A549 (cell line): ENCODE measurements at regions not wholly inside any gene's neighbourhood (a gene's known extent, or its start where the extent isn't known, plus 50 kb on each side); places are given as distances from the start of the nearest gene placed in this dataset.

ENCODE experiments used
- CEBPB ChIP-seq, 2 experiments: fragments of >200 bp in 1 of 2; sonication (Bioruptor Twin) in 1 of 2; formaldehyde crosslinking in 1 of 2; IDR thresholded peaks; 2 replicates each; pipeline ENCODE4 v1.6.1; 2012 to 2016
- CHD2 ChIP-seq: fragments of 150-350 bp; IDR thresholded peaks from 2 replicates; pipeline ENCODE4 v1.6.1; 2014; ENCODE audit warnings: low read length; ENCODE audit not compliant: partially characterized antibody
- EP300 ChIP-seq, 2 experiments: fragments of >200 bp; sonication (Bioruptor Twin); formaldehyde crosslinking; IDR thresholded peaks; 2 replicates in 1 of 2; 3 replicates in 1 of 2; pipeline ENCODE4 v1.6.1; 2016 to 2017
- KDM5A ChIP-seq: fragments of 200-600 bp; sonication (generic); IDR thresholded peaks from 2 replicates; pipeline ENCODE4 v1.6.1; 2016; ENCODE audit warnings: antibody characterized with exemption, mild to moderate bottlenecking
- MYC ChIP-seq: IDR thresholded peaks from 2 replicates; pipeline ENCODE4 v1.6.1; 2012; ENCODE audit warnings: mild to moderate bottlenecking, inconsistent platforms, low read length, improper control_type of control experiment, borderline replicate concordance
- POLR2A ChIP-seq: IDR thresholded peaks from 2 replicates; pipeline ENCODE4 v1.6.1; 2012; ENCODE audit warnings: mild to moderate bottlenecking, low read length
- RAD21 ChIP-seq, 2 experiments: fragments of >200 bp in 1 of 2; sonication (Bioruptor Twin) in 1 of 2; formaldehyde crosslinking in 1 of 2; IDR thresholded peaks in 1 of 2; conservative IDR thresholded peaks in 1 of 2; 2 replicates in 1 of 2; 3 replicates in 1 of 2; pipeline ENCODE4 v1.6.1; 2012 to 2018; ENCODE audit warnings: inconsistent platforms in 1 of 2
- RCOR1 ChIP-seq: fragments of 150-350 bp; IDR thresholded peaks from 2 replicates; pipeline ENCODE4 v1.6.1; 2014; ENCODE audit warnings: antibody characterized with exemption, low read length, low read depth
- SMC3 ChIP-seq: fragments of >200 bp; sonication (Bioruptor Twin); formaldehyde crosslinking; IDR thresholded peaks from 3 replicates; pipeline ENCODE4 v1.6.1; 2018; ENCODE audit warnings: inconsistent platforms
- SREBF2 ChIP-seq: fragments of 450-650 bp; IDR thresholded peaks from 2 replicates; pipeline ENCODE4 v1.6.1; 2014; ENCODE audit warnings: mild to moderate bottlenecking, moderate library complexity
- TF ChIP-seq, protein P1 (sequence below): fragments of 200-600 bp; sonication (generic); IDR thresholded peaks from 2 replicates; pipeline ENCODE4 v1.6.1; 2016; ENCODE audit warnings: antibody characterized with exemption, mild to moderate bottlenecking, moderate library complexity
- TF ChIP-seq, protein P2 (sequence below): fragments of >200 bp; sonication (Bioruptor Twin); formaldehyde crosslinking; IDR thresholded peaks from 3 replicates; pipeline ENCODE4 v1.5.1; 2016
- TF ChIP-seq, protein P3 (sequence below): IDR thresholded peaks from 2 replicates; pipeline ENCODE4 v1.6.1; 2012

GRCh38 chrX:39525758-39526157 is 572.0 kb downstream of the BCOR start:
- no peak for TF ChIP-seq POLR2A
- TF ChIP-seq KDM5A = no peak
- TF ChIP-seq, protein P1, sequence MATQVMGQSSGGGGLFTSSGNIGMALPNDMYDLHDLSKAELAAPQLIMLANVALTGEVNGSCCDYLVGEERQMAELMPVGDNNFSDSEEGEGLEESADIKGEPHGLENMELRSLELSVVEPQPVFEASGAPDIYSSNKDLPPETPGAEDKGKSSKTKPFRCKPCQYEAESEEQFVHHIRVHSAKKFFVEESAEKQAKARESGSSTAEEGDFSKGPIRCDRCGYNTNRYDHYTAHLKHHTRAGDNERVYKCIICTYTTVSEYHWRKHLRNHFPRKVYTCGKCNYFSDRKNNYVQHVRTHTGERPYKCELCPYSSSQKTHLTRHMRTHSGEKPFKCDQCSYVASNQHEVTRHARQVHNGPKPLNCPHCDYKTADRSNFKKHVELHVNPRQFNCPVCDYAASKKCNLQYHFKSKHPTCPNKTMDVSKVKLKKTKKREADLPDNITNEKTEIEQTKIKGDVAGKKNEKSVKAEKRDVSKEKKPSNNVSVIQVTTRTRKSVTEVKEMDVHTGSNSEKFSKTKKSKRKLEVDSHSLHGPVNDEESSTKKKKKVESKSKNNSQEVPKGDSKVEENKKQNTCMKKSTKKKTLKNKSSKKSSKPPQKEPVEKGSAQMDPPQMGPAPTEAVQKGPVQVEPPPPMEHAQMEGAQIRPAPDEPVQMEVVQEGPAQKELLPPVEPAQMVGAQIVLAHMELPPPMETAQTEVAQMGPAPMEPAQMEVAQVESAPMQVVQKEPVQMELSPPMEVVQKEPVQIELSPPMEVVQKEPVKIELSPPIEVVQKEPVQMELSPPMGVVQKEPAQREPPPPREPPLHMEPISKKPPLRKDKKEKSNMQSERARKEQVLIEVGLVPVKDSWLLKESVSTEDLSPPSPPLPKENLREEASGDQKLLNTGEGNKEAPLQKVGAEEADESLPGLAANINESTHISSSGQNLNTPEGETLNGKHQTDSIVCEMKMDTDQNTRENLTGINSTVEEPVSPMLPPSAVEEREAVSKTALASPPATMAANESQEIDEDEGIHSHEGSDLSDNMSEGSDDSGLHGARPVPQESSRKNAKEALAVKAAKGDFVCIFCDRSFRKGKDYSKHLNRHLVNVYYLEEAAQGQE = no peak
- no peak for TF ChIP-seq SMC3
- TF ChIP-seq, protein P2, sequence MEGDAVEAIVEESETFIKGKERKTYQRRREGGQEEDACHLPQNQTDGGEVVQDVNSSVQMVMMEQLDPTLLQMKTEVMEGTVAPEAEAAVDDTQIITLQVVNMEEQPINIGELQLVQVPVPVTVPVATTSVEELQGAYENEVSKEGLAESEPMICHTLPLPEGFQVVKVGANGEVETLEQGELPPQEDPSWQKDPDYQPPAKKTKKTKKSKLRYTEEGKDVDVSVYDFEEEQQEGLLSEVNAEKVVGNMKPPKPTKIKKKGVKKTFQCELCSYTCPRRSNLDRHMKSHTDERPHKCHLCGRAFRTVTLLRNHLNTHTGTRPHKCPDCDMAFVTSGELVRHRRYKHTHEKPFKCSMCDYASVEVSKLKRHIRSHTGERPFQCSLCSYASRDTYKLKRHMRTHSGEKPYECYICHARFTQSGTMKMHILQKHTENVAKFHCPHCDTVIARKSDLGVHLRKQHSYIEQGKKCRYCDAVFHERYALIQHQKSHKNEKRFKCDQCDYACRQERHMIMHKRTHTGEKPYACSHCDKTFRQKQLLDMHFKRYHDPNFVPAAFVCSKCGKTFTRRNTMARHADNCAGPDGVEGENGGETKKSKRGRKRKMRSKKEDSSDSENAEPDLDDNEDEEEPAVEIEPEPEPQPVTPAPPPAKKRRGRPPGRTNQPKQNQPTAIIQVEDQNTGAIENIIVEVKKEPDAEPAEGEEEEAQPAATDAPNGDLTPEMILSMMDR = no peak
- TF ChIP-seq RCOR1 = no peak
- no peak for TF ChIP-seq CEBPB (IDR thresholded peaks at IDR 0.05)
- no peak for TF ChIP-seq SREBF2
- TF ChIP-seq, protein P3, sequence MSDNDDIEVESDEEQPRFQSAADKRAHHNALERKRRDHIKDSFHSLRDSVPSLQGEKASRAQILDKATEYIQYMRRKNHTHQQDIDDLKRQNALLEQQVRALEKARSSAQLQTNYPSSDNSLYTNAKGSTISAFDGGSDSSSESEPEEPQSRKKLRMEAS = no peak
- no peak for TF ChIP-seq EP300 (IDR thresholded peaks at IDR 0.05)
- TF ChIP-seq MYC = no peak
- TF ChIP-seq RAD21 (conservative IDR thresholded peaks at IDR 0.05 in 1 of 2, IDR thresholded peaks at IDR 0.05 in 1 of 2) = no peak
- TF ChIP-seq CHD2 = no peak
